K562 (cell line): ENCODE measurements at regions not wholly inside any gene's neighbourhood (a gene's known extent, or its start where the extent isn't known, plus 50 kb on each side); places are given as distances from the start of the nearest gene placed in this dataset.
A peak's percentile ranks its signal among the peaks of the same experiment; 100 is the strongest.

Experiments used
- BMI1 ChIP-seq: fragments of 150-350 bp; IDR thresholded peaks from 2 replicates; pipeline ENCODE4 v1.6.1; 2014; ENCODE audit warnings: low read length
- CBFA2T2 ChIP-seq: fragments of 450-650 bp; conservative IDR thresholded peaks from 2 replicates; pipeline ENCODE4 v1.6.1; 2017; ENCODE audit warnings: mild to moderate bottlenecking
- CBX5 ChIP-seq: IDR thresholded peaks from 2 replicates; pipeline ENCODE4 v1.6.1; 2014; ENCODE audit warnings: low read depth, borderline replicate concordance
- CHCHD3 ChIP-seq: fragments of 250-450 bp; sonication (Bioruptor Pico); IDR thresholded peaks from 2 replicates; pipeline ENCODE4 v2.1.2; 2022; ENCODE audit warnings: mild to moderate bottlenecking
- CREB1 ChIP-seq, 2 experiments: sonication (generic) in 1 of 2; formaldehyde crosslinking in 1 of 2; IDR thresholded peaks; 2 replicates each; pipeline versions ENCODE4 v1.6.1 to v1.8.0; 2012 to 2022; ENCODE audit warnings: inconsistent platforms in 1 of 2, mild to moderate bottlenecking in 1 of 2, missing genetic modification reagents in 1 of 2, moderate library complexity in 1 of 2
- DIDO1 ChIP-seq: fragments of 450-650 bp; IDR thresholded peaks from 2 replicates; pipeline ENCODE4 v1.6.1; 2016; ENCODE audit warnings: low read depth, missing biosample characterization, missing genetic modification characterization
- EHMT2 ChIP-seq: fragments of 450-650 bp; IDR thresholded peaks from 2 replicates; pipeline ENCODE4 v1.6.1; 2018; ENCODE audit warnings: antibody characterized with exemption
- GATA2 ChIP-seq: sonication (generic); formaldehyde crosslinking; IDR thresholded peaks from 2 replicates; pipeline ENCODE4 v1.4.0; 2020; ENCODE audit warnings: mild to moderate bottlenecking, missing genetic modification reagents
- MTF1 ChIP-seq: fragments of 250-450 bp; sonication (Bioruptor Pico); IDR thresholded peaks from 2 replicates; pipeline ENCODE4 v1.9.0; 2021; ENCODE audit warnings: moderate library complexity, mild to moderate bottlenecking, inconsistent platforms, borderline replicate concordance
- NUFIP1 ChIP-seq: fragments of 450-650 bp; IDR thresholded peaks from 2 replicates; pipeline ENCODE4 v1.6.1; 2018; ENCODE audit not compliant: partially characterized antibody
- OTX1 ChIP-seq: fragments of 450-650 bp; formaldehyde crosslinking; IDR thresholded peaks from 2 replicates; pipeline ENCODE4 v1.4.0; 2022; ENCODE audit warnings: mild to moderate bottlenecking
- TAF9B ChIP-seq: fragments of 450-650 bp; IDR thresholded peaks from 2 replicates; pipeline ENCODE4 v1.6.1; 2018; ENCODE audit warnings: mild to moderate bottlenecking; ENCODE audit not compliant: partially characterized antibody
- TBL1XR1 ChIP-seq, 2 experiments: IDR thresholded peaks; 2 replicates each; pipeline ENCODE4 v1.6.1; 2012; ENCODE audit warnings: improper control_type of control experiment in 2 of 2, low read length in 2 of 2, mild to moderate bottlenecking in 1 of 2
- TSC22D4 ChIP-seq: fragments of 450-650 bp; IDR thresholded peaks from 2 replicates; pipeline ENCODE4 v1.6.1; 2016; ENCODE audit warnings: missing genetic modification characterization, missing biosample characterization, control low read depth
- ZBTB7A ChIP-seq: IDR thresholded peaks from 2 replicates; pipeline ENCODE4 v1.6.1; 2011; ENCODE audit warnings: low read depth, mild to moderate bottlenecking, low read length, moderate library complexity, borderline replicate concordance; ENCODE audit not compliant: control insufficient read depth
- ZFPM2 ChIP-seq: fragments of 250-450 bp; sonication (Bioruptor Pico); IDR thresholded peaks from 2 replicates; pipeline ENCODE4 v1.5.1; 2022; ENCODE audit warnings: mild to moderate bottlenecking
- ZNF274 ChIP-seq: IDR thresholded peaks from 2 replicates; pipeline ENCODE4 v1.6.1; 2011; ENCODE audit warnings: low read depth, mild to moderate bottlenecking, low read length, moderate library complexity, borderline replicate concordance
- ZNF561 ChIP-seq: fragments of 450-650 bp; formaldehyde crosslinking; conservative IDR thresholded peaks from 2 replicates; pipeline ENCODE4 v1.4.0; 2020; ENCODE audit warnings: mild to moderate bottlenecking, moderate library complexity
- ZNF668 ChIP-seq: fragments of 250-450 bp; sonication (Bioruptor Pico); IDR thresholded peaks from 2 replicates; pipeline ENCODE4 v1.8.0; 2022; ENCODE audit warnings: mild to moderate bottlenecking, inconsistent platforms
- TF ChIP-seq, protein P1 (sequence below): IDR thresholded peaks from 2 replicates; pipeline ENCODE4 v1.6.1; 2011; ENCODE audit not compliant: insufficient read length; ENCODE audit errors: extremely low read depth
- TF ChIP-seq, protein P2 (sequence below): sonication (generic); formaldehyde crosslinking; IDR thresholded peaks from 2 replicates; pipeline ENCODE4 v1.8.1; 2023; ENCODE audit warnings: mild to moderate bottlenecking, missing genetic modification reagents
- TF ChIP-seq, protein P3 (sequence below): sonication (generic); formaldehyde crosslinking; IDR thresholded peaks from 2 replicates; pipeline ENCODE4 v1.8.1; 2023; ENCODE audit warnings: missing genetic modification reagents, mild to moderate bottlenecking, borderline replicate concordance

DNA sequence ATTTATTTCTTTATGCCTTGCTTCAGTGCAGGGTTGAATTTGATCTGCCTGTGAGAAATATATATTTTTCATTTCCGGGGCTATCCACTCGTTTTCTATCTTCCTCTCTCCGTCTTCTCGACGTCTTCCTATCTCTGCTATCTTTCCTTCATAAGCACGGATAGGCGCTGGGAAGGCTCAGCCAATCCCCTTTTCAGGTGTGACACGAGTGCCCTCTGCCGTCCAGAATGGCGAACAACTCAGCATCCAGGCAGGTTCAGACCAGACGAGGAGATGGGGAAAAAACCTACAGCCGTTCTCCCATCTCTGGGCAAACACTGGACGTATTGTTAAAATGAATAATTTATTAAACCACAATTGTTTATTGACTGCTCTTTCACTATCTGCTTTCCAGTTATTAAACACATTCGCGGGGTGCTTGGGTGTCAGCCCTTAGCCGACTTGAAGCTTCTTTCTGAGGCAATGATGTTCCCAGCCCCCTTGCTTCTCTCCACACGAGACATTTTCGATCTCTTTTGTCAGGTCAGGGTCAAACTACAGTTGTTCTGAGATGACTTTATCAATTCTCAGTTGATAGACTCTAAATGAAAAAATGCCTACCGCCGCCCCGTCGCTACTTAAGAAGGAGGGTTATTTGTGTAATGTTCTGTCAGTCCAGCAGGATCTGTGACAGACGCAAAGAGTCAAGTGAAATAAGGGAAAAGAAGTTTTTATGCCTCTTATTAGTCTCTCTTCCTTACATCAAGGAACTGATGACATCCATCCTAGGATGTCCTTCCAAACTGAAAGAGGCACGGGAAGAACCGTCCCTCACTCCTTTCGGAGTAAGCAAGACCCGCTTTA is 96.3 kb upstream of the NOCT start (continued):
- TF ChIP-seq, protein P1, sequence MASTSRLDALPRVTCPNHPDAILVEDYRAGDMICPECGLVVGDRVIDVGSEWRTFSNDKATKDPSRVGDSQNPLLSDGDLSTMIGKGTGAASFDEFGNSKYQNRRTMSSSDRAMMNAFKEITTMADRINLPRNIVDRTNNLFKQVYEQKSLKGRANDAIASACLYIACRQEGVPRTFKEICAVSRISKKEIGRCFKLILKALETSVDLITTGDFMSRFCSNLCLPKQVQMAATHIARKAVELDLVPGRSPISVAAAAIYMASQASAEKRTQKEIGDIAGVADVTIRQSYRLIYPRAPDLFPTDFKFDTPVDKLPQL = no peak
- no peak for TF ChIP-seq DIDO1 (tag)
- no peak for TF ChIP-seq CBFA2T2
- 0 out of 2 replicates have a peak, but pooled peaks have one; percentile 32 for TF ChIP-seq BMI1
- no peak for TF ChIP-seq CBX5
- no peak for TF ChIP-seq ZNF274
- TF ChIP-seq EHMT2 = no peak
- no peak for TF ChIP-seq ZFPM2 (CRISPR knock-in tag)
- no peak for TF ChIP-seq TBL1XR1 (IDR thresholded peaks at IDR 0.05; ENCODE audit: low read length in 2 of 2)
- peak; percentile 72 for TF ChIP-seq GATA2 (CRISPR knock-in tag)
- TF ChIP-seq CHCHD3 (CRISPR knock-in tag) = no peak
- TF ChIP-seq NUFIP1 = no peak
- no peak for TF ChIP-seq TSC22D4 (tag)
- TF ChIP-seq OTX1 (CRISPR knock-in tag) = no peak
- TF ChIP-seq ZBTB7A = no peak
- TF ChIP-seq, protein P2, sequence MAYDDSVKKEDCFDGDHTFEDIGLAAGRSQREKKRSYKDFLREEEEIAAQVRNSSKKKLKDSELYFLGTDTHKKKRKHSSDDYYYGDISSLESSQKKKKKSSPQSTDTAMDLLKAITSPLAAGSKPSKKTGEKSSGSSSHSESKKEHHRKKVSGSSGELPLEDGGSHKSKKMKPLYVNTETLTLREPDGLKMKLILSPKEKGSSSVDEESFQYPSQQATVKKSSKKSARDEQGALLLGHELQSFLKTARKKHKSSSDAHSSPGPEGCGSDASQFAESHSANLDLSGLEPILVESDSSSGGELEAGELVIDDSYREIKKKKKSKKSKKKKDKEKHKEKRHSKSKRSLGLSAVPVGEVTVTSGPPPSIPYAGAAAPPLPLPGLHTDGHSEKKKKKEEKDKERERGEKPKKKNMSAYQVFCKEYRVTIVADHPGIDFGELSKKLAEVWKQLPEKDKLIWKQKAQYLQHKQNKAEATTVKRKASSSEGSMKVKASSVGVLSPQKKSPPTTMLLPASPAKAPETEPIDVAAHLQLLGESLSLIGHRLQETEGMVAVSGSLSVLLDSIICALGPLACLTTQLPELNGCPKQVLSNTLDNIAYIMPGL (CRISPR knock-in tag) = no peak
- TF ChIP-seq MTF1 (CRISPR knock-in tag) = no peak
- TF ChIP-seq ZNF668 (CRISPR knock-in tag) = no peak
- TF ChIP-seq ZNF561 (CRISPR knock-in tag) = no peak
- TF ChIP-seq TAF9B = no peak
- TF ChIP-seq, protein P3, sequence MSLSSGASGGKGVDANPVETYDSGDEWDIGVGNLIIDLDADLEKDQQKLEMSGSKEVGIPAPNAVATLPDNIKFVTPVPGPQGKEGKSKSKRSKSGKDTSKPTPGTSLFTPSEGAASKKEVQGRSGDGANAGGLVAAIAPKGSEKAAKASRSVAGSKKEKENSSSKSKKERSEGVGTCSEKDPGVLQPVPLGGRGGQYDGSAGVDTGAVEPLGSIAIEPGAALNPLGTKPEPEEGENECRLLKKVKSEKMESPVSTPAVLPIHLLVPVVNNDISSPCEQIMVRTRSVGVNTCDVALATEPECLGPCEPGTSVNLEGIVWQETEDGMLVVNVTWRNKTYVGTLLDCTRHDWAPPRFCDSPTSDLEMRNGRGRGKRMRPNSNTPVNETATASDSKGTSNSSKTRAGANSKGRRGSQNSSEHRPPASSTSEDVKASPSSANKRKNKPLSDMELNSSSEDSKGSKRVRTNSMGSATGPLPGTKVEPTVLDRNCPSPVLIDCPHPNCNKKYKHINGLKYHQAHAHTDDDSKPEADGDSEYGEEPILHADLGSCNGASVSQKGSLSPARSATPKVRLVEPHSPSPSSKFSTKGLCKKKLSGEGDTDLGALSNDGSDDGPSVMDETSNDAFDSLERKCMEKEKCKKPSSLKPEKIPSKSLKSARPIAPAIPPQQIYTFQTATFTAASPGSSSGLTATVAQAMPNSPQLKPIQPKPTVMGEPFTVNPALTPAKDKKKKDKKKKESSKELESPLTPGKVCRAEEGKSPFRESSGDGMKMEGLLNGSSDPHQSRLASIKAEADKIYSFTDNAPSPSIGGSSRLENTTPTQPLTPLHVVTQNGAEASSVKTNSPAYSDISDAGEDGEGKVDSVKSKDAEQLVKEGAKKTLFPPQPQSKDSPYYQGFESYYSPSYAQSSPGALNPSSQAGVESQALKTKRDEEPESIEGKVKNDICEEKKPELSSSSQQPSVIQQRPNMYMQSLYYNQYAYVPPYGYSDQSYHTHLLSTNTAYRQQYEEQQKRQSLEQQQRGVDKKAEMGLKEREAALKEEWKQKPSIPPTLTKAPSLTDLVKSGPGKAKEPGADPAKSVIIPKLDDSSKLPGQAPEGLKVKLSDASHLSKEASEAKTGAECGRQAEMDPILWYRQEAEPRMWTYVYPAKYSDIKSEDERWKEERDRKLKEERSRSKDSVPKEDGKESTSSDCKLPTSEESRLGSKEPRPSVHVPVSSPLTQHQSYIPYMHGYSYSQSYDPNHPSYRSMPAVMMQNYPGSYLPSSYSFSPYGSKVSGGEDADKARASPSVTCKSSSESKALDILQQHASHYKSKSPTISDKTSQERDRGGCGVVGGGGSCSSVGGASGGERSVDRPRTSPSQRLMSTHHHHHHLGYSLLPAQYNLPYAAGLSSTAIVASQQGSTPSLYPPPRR (CRISPR knock-in tag) = no peak
- no peak for TF ChIP-seq CREB1 (IDR thresholded peaks at IDR 0.05)
- no peak for TF ChIP-seq CREB1 (CRISPR knock-in tag; IDR thresholded peaks at IDR 0.05)
